ENCODE measurements at regions not wholly inside any gene's neighbourhood (a gene's known extent, or its start where the extent isn't known, plus 50 kb on each side); places are given as distances from the start of the nearest gene placed in this dataset.

GRCh38 chr6:78476561-78476960 lies 390.8 kb upstream of the IRAK1BP1 start:
- Histone ChIP-seq H3K27me3 (ENCODE audit: control insufficient read depth in 4 of 4, insufficient read depth in 4 of 4, low read length in 3 of 4) (no peaks in the 10 kb centered on the region), H3K9me3 (ENCODE audit: control insufficient read depth in 4 of 4, low read length in 3 of 4) (no peaks in the 10 kb centered on the region), H3K4me1 (ENCODE audit: control insufficient read depth in 4 of 4, insufficient read depth in 4 of 4, low read length in 3 of 4) (no peaks in the 10 kb centered on the region), H3K4me3 (ENCODE audit: low read depth in 1 of 3, low read length in 3 of 3) (no peak overlapping the region), H3K36me3 (ENCODE audit: control insufficient read depth in 4 of 4, insufficient read depth in 3 of 4, low read depth in 1 of 4, low read length in 3 of 4) (no peaks in the 10 kb centered on the region), H3K27ac (ENCODE audit: low read depth in 1 of 2, low read length in 2 of 2) (no peak overlapping the region), H3K9ac (ENCODE audit: low read depth in 1 of 2, low read length in 2 of 2) (no peak overlapping the region)
- TF ChIP-seq ATF3 (IDR thresholded peaks at IDR 0.05) (no peak), MAX (IDR thresholded peaks at IDR 0.05) (no peak), HNF4G (IDR thresholded peaks at IDR 0.05) (no peak), ZBTB33 (IDR thresholded peaks at IDR 0.05) (no peak), FOXA2 (IDR thresholded peaks at IDR 0.05) (no peak), SP1 (IDR thresholded peaks at IDR 0.05) (no peak), CTCF (IDR thresholded peaks at IDR 0.05; ENCODE audit: low read depth, low read length, missing input control) (no peak), RAD21 (IDR thresholded peaks at IDR 0.05) (no peak), HNF4A (conservative IDR thresholded peaks at IDR 0.05) (no peak)
- DNase-seq (ENCODE audit: low spot score), result no peak

GRCh38 chr6:78482801-78483552 lies 384.4 kb upstream of the IRAK1BP1 start:
- H3K4me1 ChIP-seq (ENCODE audit: control insufficient read depth in 4 of 4, insufficient read depth in 4 of 4, low read length in 3 of 4), result no peaks in the 10 kb centered on the region
- H3K27ac ChIP-seq (ENCODE audit: low read depth in 1 of 2, low read length in 2 of 2), result no peak overlapping the region
- H3K27me3 ChIP-seq (ENCODE audit: control insufficient read depth in 4 of 4, insufficient read depth in 4 of 4, low read length in 3 of 4), result no peaks in the 10 kb centered on the region
- TF ChIP-seq RXRA (IDR thresholded peaks at IDR 0.05) (no peak), RAD21 (IDR thresholded peaks at IDR 0.05) (no peak), TAF1 (conservative IDR thresholded peaks at IDR 0.05) (no peak), FOXA2 (IDR thresholded peaks at IDR 0.05) (no peak), ZBTB33 (IDR thresholded peaks at IDR 0.05) (no peak), CTCF (IDR thresholded peaks at IDR 0.05; ENCODE audit: low read depth, low read length, missing input control) (no peak), EGR1 (IDR thresholded peaks at IDR 0.05; ENCODE audit: low read depth in 2 of 2) (no peak), HNF4A (conservative IDR thresholded peaks at IDR 0.05) (no peak), HNF4G (IDR thresholded peaks at IDR 0.05) (no peak), MAX (IDR thresholded peaks at IDR 0.05) (no peak), ATF3 (IDR thresholded peaks at IDR 0.05) (no peak), JUND (IDR thresholded peaks at IDR 0.05) (no peak)
- 71% methylated on average over 4 of the region's 4 CpGs for WGBS
- no peak overlapping the region for H3K9ac ChIP-seq (ENCODE audit: low read depth in 1 of 2, low read length in 2 of 2)
- H3K4me3 ChIP-seq (ENCODE audit: low read depth in 1 of 3, low read length in 3 of 3), result no peak overlapping the region
- H3K9me3 ChIP-seq (ENCODE audit: control insufficient read depth in 4 of 4, low read length in 3 of 4), result no peaks in the 10 kb centered on the region
- no peak for DNase-seq (ENCODE audit: low spot score)
- no peaks in the 10 kb centered on the region for H3K36me3 ChIP-seq (ENCODE audit: control insufficient read depth in 4 of 4, insufficient read depth in 3 of 4, low read depth in 1 of 4, low read length in 3 of 4)
